Brain microvascular endothelial cell (primary cell): ENCODE measurements at regions not wholly inside any gene's neighbourhood (a gene's known extent, or its start where the extent isn't known, plus 50 kb on each side); places are given as distances from the start of the nearest gene placed in this dataset.

Experiments
- DNase-seq: peaks from one replicate; pipeline ENCODE4 v3.0.0-alpha.2; 2020
- H3K27ac ChIP-seq: fragments of 250-450 bp; sonication (Bioruptor Pico); 2 replicates; pipeline ENCODE4 v1.5.1; 2020; ENCODE audit warnings: mild to moderate bottlenecking, moderate library complexity
- H3K27me3 ChIP-seq: fragments of 250-450 bp; sonication (Bioruptor Pico); replicated peaks from 2 replicates; pipeline ENCODE4 v1.5.1; 2020; ENCODE audit warnings: mild to moderate bottlenecking
- H3K36me3 ChIP-seq: fragments of 250-450 bp; sonication (Bioruptor Pico); replicated peaks from 2 replicates; pipeline ENCODE4 v1.5.1; 2020; ENCODE audit warnings: mild to moderate bottlenecking
- H3K4me3 ChIP-seq: 2 replicates; pipeline ENCODE4 v1.5.1; 2011; ENCODE audit warnings: low read depth, mild to moderate bottlenecking, control low read depth, low read length, moderate library complexity
- CTCF ChIP-seq: IDR thresholded peaks from 2 replicates; pipeline ENCODE4 v1.5.1; 2011; ENCODE audit warnings: low read depth, mild to moderate bottlenecking, moderate library complexity, low read length, control low read depth, inconsistent platforms; ENCODE audit errors: missing control alignments
- in situ Hi-C: cut with HindIII; loops from 2 replicates; pipeline ENCODE4 v1.10.0; 2017; ENCODE audit warnings: low sequenced_read_pairs, low pct_ligation_motif_present

- in situ Hi-C loops: no loop called here
- H3K36me3 ChIP-seq: no peaks in the 10 kb centered on the region
- H3K27me3 ChIP-seq: no peaks in the 10 kb centered on the region
- H3K27ac ChIP-seq: no peak overlapping the region
- no peak for TF ChIP-seq CTCF
- no peak overlapping the region for H3K4me3 ChIP-seq
- DNase-seq: no peak
These were observed 239.3 kb upstream of the C2CD4B start for GRCh38 chr15:62404194-62404985.

- no peaks in the 10 kb centered on the region for H3K36me3 ChIP-seq
- in situ Hi-C loops: no loop called here
- no peak for TF ChIP-seq CTCF
- DNase-seq: no peak
- no peak overlapping the region for H3K27ac ChIP-seq
- H3K27me3 ChIP-seq: no peaks in the 10 kb centered on the region
- H3K4me3 ChIP-seq: no peak overlapping the region
These were observed 241.3 kb upstream of the C2CD4B start for GRCh38 chr15:62406305-62406891.

- DNase-seq: peak; percentile 40
- TF ChIP-seq CTCF: no peak
- no peak overlapping the region for H3K27ac ChIP-seq
- no peaks in the 10 kb centered on the region for H3K27me3 ChIP-seq
- in situ Hi-C loops: no loop called here
- no peaks in the 10 kb centered on the region for H3K36me3 ChIP-seq
- H3K4me3 ChIP-seq: no peak overlapping the region
These were observed 242.1 kb upstream of the C2CD4B start for GRCh38 chr15:62407216-62407615.

GRCh38 chr15:62407962-62408361, 242.9 kb upstream of the C2CD4B start:
- Histone ChIP-seq H3K27ac (no peak overlapping the region), H3K4me3 (no peak overlapping the region), H3K36me3 (no peaks in the 10 kb centered on the region), H3K27me3 (no peaks in the 10 kb centered on the region)
- no peak for TF ChIP-seq CTCF
- in situ Hi-C loops: no loop called here
- no peak for DNase-seq

DNA sequence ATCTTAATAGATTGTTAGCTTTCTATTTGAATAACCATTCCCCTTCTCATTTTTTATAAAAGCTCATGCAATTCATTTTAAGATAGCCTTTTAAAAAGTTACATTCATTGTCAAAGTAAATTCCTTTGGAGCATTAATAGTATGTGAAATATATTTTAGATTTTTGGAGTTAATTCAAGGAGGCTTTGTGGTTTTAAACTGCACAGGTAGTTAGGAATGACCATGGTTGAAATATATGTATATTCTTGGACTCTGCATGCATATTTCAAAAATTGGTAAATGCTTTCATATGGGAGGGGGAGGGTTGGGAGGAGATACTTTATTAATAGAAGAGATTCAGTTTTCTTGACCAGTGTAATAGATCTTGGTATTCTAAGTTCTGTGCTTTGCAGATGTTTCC, 244.4 kb upstream of the C2CD4B start:
- H3K27ac ChIP-seq: no peak overlapping the region
- H3K27me3 ChIP-seq: no peaks in the 10 kb centered on the region
- DNase-seq: no peak
- no peak overlapping the region for H3K4me3 ChIP-seq
- TF ChIP-seq CTCF: no peak
- no peaks in the 10 kb centered on the region for H3K36me3 ChIP-seq
- in situ Hi-C loops: no loop called here
